Astrocyte (in vitro differentiated cells and primary cell): ENCODE measurements at regions not wholly inside any gene's neighbourhood (a gene's known extent, or its start where the extent isn't known, plus 50 kb on each side); places are given as distances from the start of the nearest gene placed in this dataset.

ENCODE experiments used
- EZH2 ChIP-seq: IDR thresholded peaks from 2 replicates; pipeline ENCODE4 v1.6.1; 2012; ENCODE audit warnings: mild to moderate bottlenecking, low read length, inconsistent platforms; ENCODE audit not compliant: insufficient read depth
- TF ChIP-seq, protein P1 (sequence below): IDR thresholded peaks from 2 replicates; pipeline ENCODE4 v1.5.1; 2011; ENCODE audit warnings: low read depth, mild to moderate bottlenecking, inconsistent platforms, low read length, moderate library complexity; ENCODE audit not compliant: insufficient read depth

GRCh38 chr14:44283836-44284235 is 223.2 kb downstream of the FSCB start:
- TF ChIP-seq, protein P1, sequence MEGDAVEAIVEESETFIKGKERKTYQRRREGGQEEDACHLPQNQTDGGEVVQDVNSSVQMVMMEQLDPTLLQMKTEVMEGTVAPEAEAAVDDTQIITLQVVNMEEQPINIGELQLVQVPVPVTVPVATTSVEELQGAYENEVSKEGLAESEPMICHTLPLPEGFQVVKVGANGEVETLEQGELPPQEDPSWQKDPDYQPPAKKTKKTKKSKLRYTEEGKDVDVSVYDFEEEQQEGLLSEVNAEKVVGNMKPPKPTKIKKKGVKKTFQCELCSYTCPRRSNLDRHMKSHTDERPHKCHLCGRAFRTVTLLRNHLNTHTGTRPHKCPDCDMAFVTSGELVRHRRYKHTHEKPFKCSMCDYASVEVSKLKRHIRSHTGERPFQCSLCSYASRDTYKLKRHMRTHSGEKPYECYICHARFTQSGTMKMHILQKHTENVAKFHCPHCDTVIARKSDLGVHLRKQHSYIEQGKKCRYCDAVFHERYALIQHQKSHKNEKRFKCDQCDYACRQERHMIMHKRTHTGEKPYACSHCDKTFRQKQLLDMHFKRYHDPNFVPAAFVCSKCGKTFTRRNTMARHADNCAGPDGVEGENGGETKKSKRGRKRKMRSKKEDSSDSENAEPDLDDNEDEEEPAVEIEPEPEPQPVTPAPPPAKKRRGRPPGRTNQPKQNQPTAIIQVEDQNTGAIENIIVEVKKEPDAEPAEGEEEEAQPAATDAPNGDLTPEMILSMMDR, result no peak
- TF ChIP-seq EZH2, result no peak
